ENCODE measurements at regions not wholly inside any gene's neighbourhood (a gene's known extent, or its start where the extent isn't known, plus 50 kb on each side); places are given as distances from the start of the nearest gene placed in this dataset.

DNA sequence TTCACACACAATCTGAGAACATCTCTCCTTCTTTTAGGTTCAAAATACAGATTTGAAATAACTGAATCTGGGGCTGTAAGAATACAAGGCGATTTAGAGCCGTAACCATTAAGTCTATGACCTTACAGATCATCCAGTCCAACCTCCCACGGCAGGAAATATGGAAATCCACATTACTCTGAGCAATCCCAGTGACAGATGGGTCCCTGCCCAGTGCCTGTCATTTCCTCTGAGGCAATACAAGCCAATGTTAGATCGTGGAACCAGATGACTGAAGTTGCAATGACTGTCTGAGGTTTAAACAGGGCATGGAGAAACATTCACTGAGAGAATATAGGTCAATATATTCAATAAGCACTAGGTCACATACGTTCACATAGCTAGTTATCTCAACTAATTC is 77.4 kb upstream of the OR5AK2 start:
- no peaks in the 10 kb centered on the region for H3K4me1 ChIP-seq
- no peaks in the 10 kb centered on the region for H3K36me3 ChIP-seq
- DNase-seq, result no peak
- H3K27me3 ChIP-seq, result no peaks in the 10 kb centered on the region
- no peak for TF ChIP-seq CTCF (IDR thresholded peaks at IDR 0.05; ENCODE audit: low read depth, low read length)
- H3K4me3 ChIP-seq (ENCODE audit: low read depth, low read length), result no peak overlapping the region
- H3K9me3 ChIP-seq, result no peaks in the 10 kb centered on the region

DNA sequence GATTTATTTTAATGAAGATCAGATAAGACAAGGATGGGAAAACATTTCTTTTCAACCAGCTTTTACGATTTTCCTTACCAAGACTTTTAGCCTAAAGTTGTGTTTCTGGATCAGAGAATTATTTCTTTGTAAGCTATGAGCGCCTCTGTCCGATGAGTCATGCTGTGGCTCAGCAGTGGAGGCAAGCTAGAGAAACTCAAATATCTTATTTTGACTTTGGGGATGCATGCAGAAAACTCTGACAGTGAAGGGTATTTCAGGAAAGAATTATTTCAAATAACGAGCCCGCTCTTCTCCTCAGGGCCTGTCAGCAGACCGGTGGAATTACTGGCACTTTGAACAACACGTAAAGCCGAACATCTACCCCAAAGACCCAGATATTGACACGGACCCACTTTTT is 77.9 kb upstream of the OR5AK2 start:
- no peak overlapping the region for H3K4me3 ChIP-seq (ENCODE audit: low read depth, low read length)
- no peaks in the 10 kb centered on the region for H3K4me1 ChIP-seq
- DNase-seq, result no peak
- H3K36me3 ChIP-seq, result no peaks in the 10 kb centered on the region
- H3K9me3 ChIP-seq, result no peaks in the 10 kb centered on the region
- no peaks in the 10 kb centered on the region for H3K27me3 ChIP-seq
- no peak for TF ChIP-seq CTCF (IDR thresholded peaks at IDR 0.05; ENCODE audit: low read depth, low read length)

- Histone ChIP-seq H3K27me3 (no peaks in the 10 kb centered on the region), H3K9me3 (no peaks in the 10 kb centered on the region), H3K36me3 (no peaks in the 10 kb centered on the region), H3K4me3 (ENCODE audit: low read depth, low read length) (no peak overlapping the region), H3K4me1 (no peaks in the 10 kb centered on the region)
- TF ChIP-seq CTCF (IDR thresholded peaks at IDR 0.05; ENCODE audit: low read depth, low read length), result no peak
- no peak for DNase-seq
Measured at GRCh38 chr11:56910046-56910773, 78.5 kb upstream of the OR5AK2 start.

GRCh38 chr11:56909563-56909962 is 79.2 kb upstream of the OR5AK2 start:
- H3K4me1 ChIP-seq, result no peaks in the 10 kb centered on the region

DNA sequence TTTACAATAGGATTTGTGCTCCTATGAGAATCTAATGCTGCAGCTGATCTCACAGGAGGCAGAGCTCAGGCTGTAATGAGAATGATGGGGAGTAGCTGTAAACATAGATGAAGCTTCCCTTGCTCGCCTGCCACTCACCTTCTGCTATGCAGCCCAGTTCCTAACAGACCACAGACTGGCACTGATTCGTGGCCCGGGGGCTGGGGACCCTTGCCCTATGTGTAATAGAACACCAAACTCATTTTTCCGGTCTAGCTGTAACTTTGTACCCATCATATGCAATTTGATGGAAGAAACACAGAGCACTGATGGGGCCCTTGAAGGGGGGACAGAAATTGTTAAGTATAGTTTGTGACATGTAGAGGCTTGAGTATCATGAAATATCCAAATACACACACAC is 79.6 kb upstream of the OR5AK2 start:
- no peaks in the 10 kb centered on the region for H3K36me3 ChIP-seq
- no peaks in the 10 kb centered on the region for H3K4me1 ChIP-seq
- no peak overlapping the region for H3K4me3 ChIP-seq (ENCODE audit: low read depth, low read length)
- TF ChIP-seq CTCF (IDR thresholded peaks at IDR 0.05; ENCODE audit: low read depth, low read length), result no peak
- no peaks in the 10 kb centered on the region for H3K27me3 ChIP-seq
- H3K9me3 ChIP-seq, result no peaks in the 10 kb centered on the region
- no peak for DNase-seq

More at GRCh38 chr11:56909563-56909962, 79.2 kb upstream of the OR5AK2 start:
- Histone ChIP-seq H3K36me3 (no peaks in the 10 kb centered on the region), H3K9me3 (no peaks in the 10 kb centered on the region), H3K4me3 (ENCODE audit: low read depth, low read length) (no peak overlapping the region), H3K27me3 (no peaks in the 10 kb centered on the region)
- DNase-seq, result no peak
- no peak for TF ChIP-seq CTCF (IDR thresholded peaks at IDR 0.05; ENCODE audit: low read depth, low read length)

DNA sequence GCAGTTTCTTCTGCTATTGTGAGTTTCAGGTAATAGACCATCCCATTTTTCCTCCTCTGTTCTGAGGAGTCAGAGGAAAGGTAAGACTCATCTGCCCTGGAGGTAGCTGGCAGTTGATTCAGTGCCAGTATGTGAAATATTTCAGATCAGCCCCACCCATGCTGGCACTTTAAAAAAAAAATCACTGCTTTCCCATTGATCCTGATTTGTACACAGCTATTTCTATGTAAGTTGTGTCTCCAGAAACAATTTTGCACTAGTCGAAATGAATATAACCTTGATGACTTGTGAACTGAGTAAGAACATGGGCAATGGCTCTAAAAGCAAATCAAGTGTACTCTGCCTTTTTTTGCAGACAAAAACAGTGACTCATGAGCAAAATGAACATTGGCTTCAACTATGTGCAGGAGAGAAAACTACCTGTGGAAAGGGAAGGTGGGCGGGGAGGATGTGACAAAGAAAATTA is 82.0 kb upstream of the OR5AK2 start:
- no peak for TF ChIP-seq CTCF (IDR thresholded peaks at IDR 0.05; ENCODE audit: low read depth, low read length)

More for the DNA sequence above, 82.0 kb upstream of the OR5AK2 start:
- Histone ChIP-seq H3K4me1 (no peaks in the 10 kb centered on the region), H3K36me3 (no peaks in the 10 kb centered on the region), H3K4me3 (ENCODE audit: low read depth, low read length) (no peak overlapping the region), H3K9me3 (no peaks in the 10 kb centered on the region), H3K27me3 (no peaks in the 10 kb centered on the region)
- DNase-seq, result no peak
